ENCODE measurements at regions not wholly inside any gene's neighbourhood (a gene's known extent, or its start where the extent isn't known, plus 50 kb on each side); places are given as distances from the start of the nearest gene placed in this dataset.

- TF ChIP-seq CTCF (IDR thresholded peaks at IDR 0.05) (no peak), POLR2A (IDR thresholded peaks at IDR 0.05) (no peak)
Measured at GRCh38 chr3:78091478-78092119, 1051.7 kb downstream of the ROBO2 start.

Data from adrenal gland (tissue), 5 donors.